ENCODE measurements at regions not wholly inside any gene's neighbourhood (a gene's known extent, or its start where the extent isn't known, plus 50 kb on each side); places are given as distances from the start of the nearest gene placed in this dataset.

DNA sequence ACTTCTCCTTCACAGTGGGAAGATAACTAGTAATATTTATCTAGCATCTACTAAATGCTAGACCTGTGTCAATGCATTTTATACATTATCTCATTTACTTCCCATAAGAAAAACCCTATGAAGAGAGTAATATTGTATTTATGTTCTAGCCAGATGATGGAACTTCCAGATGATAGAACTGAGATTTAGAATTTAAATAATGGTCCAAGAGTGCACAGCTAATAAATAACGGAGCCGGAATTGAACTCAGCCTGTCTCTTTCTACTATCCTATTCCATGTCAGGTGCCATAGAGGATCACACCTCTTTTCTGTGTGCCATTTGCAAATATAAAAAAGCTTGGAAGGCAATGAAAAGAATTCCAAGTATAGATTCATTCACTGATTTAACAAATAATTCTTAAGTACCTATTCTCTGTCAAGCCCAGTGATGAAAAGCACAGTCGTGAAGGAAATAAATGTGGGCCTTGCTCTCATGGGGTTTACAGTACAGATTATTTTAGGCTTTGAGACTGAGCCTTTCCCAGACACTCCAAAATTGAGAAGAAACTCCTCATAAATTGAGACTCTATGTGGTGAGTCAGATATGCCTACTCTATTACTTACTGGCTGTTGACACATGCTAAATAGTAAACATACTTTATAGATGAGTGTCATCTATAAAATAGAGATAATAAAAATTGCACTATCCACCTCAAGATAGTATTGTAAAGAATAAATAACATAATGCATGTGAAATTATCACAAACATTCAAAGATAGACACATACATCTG, 378.0 kb upstream of the PRMT6 start:
- TF ChIP-seq CTCF (conservative IDR thresholded peaks at IDR 0.05; ENCODE audit: low read length) (no peak), EZH2phosphoT487 (IDR thresholded peaks at IDR 0.05; ENCODE audit: borderline replicate concordance, low read depth, low read length) (no peak)

Data from OCI-LY7 (cell line).